ENCODE measurements at regions not wholly inside any gene's neighbourhood (a gene's known extent, or its start where the extent isn't known, plus 50 kb on each side); places are given as distances from the start of the nearest gene placed in this dataset.
A peak's percentile ranks its signal among the peaks of the same experiment; 100 is the strongest.

- TF ChIP-seq POLR2A (IDR thresholded peaks at IDR 0.05) (no peak), POLR2AphosphoS5 (IDR thresholded peaks at IDR 0.05) (no peak), EP300 (IDR thresholded peaks at IDR 0.05) (no peak), CTCF (IDR thresholded peaks at IDR 0.05) (no peak)
- H3K4me1 ChIP-seq = peaks cover 0 to 28% (median 17%) of the 10 kb centered on the region in 4 donors
- intact Hi-C loops (cut with DNase I; ENCODE audit: low total_unique reads) = no loop called here
- H3K4me3 ChIP-seq = no peak overlapping the region
- 76 to 83% (median 78%) methylated on average over 6 of the region's 6 CpGs for WGBS, 5 donors
- peak overlapping the region in 3 of 5 donors; percentile 34 to 47 (median 36) for H3K27ac ChIP-seq
- no peaks in the 10 kb centered on the region for H3K27me3 ChIP-seq
- DNase-seq = no peak
- H3K9me3 ChIP-seq = no peaks in the 10 kb centered on the region
- H3K36me3 ChIP-seq = no peaks in the 10 kb centered on the region
Observed at GRCh38 chr7:36044101-36044892, 108.8 kb upstream of the EEPD1 start.

GRCh38 chr7:36045326-36045725, 107.7 kb upstream of the EEPD1 start:
- no peaks in the 10 kb centered on the region for H3K9me3 ChIP-seq
- H3K27ac ChIP-seq = peak overlapping the region in 4 of 5 donors; percentile 8 to 47 (median 37)
- peak in 1 of 2 donors; percentile 44 for DNase-seq
- H3K4me1 ChIP-seq = peaks cover 0 to 28% (median 17%) of the 10 kb centered on the region in 4 donors
- TF ChIP-seq POLR2A (IDR thresholded peaks at IDR 0.05) (no peak), POLR2AphosphoS5 (IDR thresholded peaks at IDR 0.05) (peak in 2 of 3 donors; percentile 14 to 31), EP300 (IDR thresholded peaks at IDR 0.05) (no peak), CTCF (IDR thresholded peaks at IDR 0.05) (no peak)
- H3K4me3 ChIP-seq = no peak overlapping the region
- H3K36me3 ChIP-seq = no peaks in the 10 kb centered on the region
- WGBS, 5 donors = 55 to 77% (median 73%) methylated on average over 2 of the region's 2 CpGs
- no peaks in the 10 kb centered on the region for H3K27me3 ChIP-seq
- intact Hi-C loops (cut with DNase I; ENCODE audit: low total_unique reads) = no loop called here

GRCh38 chr7:36045830-36046341, 107.2 kb upstream of the EEPD1 start:
- intact Hi-C loops (cut with DNase I; ENCODE audit: low total_unique reads) = no loop called here
- Histone ChIP-seq H3K27me3 (no peaks in the 10 kb centered on the region), H3K9me3 (no peaks in the 10 kb centered on the region), H3K4me3 (no peak overlapping the region), H3K27ac (peak overlapping the region in 4 of 5 donors; percentile 8 to 47 (median 37)), H3K36me3 (no peaks in the 10 kb centered on the region), H3K4me1 (peaks cover 0 to 28% (median 17%) of the 10 kb centered on the region in 4 donors)
- TF ChIP-seq POLR2AphosphoS5 (IDR thresholded peaks at IDR 0.05) (no peak), POLR2A (IDR thresholded peaks at IDR 0.05) (no peak), EP300 (IDR thresholded peaks at IDR 0.05) (no peak), CTCF (IDR thresholded peaks at IDR 0.05) (no peak)
- 67 to 79% (median 73%) methylated on average over 3 of the region's 3 CpGs for WGBS, 5 donors
- DNase-seq = no peak

GRCh38 chr7:36047091-36047658, 105.9 kb upstream of the EEPD1 start:
- intact Hi-C loops (cut with DNase I; ENCODE audit: low total_unique reads) = no loop called here
- TF ChIP-seq POLR2AphosphoS5 (IDR thresholded peaks at IDR 0.05) (no peak), CTCF (IDR thresholded peaks at IDR 0.05) (no peak), POLR2A (IDR thresholded peaks at IDR 0.05) (no peak), EP300 (IDR thresholded peaks at IDR 0.05) (no peak)
- Histone ChIP-seq H3K9me3 (no peaks in the 10 kb centered on the region), H3K27ac (peak overlapping the region in 2 of 5 donors; percentile 47 to 49), H3K36me3 (no peaks in the 10 kb centered on the region), H3K27me3 (no peaks in the 10 kb centered on the region), H3K4me3 (no peak overlapping the region), H3K4me1 (peaks cover 0 to 28% (median 17%) of the 10 kb centered on the region in 4 donors)
- DNase-seq = no peak
- WGBS, 5 donors = 81 to 88% (median 85%) methylated on average over 2 of the region's 2 CpGs

All from stomach (tissue), 8 donors.